ENCODE measurements at regions not wholly inside any gene's neighbourhood (a gene's known extent, or its start where the extent isn't known, plus 50 kb on each side); places are given as distances from the start of the nearest gene placed in this dataset.

- TF ChIP-seq POLR2AphosphoS5 (IDR thresholded peaks at IDR 0.05) = no peak
- TF ChIP-seq, protein P1, sequence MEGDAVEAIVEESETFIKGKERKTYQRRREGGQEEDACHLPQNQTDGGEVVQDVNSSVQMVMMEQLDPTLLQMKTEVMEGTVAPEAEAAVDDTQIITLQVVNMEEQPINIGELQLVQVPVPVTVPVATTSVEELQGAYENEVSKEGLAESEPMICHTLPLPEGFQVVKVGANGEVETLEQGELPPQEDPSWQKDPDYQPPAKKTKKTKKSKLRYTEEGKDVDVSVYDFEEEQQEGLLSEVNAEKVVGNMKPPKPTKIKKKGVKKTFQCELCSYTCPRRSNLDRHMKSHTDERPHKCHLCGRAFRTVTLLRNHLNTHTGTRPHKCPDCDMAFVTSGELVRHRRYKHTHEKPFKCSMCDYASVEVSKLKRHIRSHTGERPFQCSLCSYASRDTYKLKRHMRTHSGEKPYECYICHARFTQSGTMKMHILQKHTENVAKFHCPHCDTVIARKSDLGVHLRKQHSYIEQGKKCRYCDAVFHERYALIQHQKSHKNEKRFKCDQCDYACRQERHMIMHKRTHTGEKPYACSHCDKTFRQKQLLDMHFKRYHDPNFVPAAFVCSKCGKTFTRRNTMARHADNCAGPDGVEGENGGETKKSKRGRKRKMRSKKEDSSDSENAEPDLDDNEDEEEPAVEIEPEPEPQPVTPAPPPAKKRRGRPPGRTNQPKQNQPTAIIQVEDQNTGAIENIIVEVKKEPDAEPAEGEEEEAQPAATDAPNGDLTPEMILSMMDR (IDR thresholded peaks at IDR 0.05) = no peak
- TF ChIP-seq POLR2A (IDR thresholded peaks at IDR 0.05) = no peak
- TF ChIP-seq EP300 (IDR thresholded peaks at IDR 0.05) = no peak
These were observed 204.2 kb upstream of the RBMS1 start for GRCh38 chr2:160697817-160698216.
